CD14-positive monocyte (primary cell): ENCODE measurements at regions not wholly inside any gene's neighbourhood (a gene's known extent, or its start where the extent isn't known, plus 50 kb on each side); places are given as distances from the start of the nearest gene placed in this dataset.

ENCODE experiments used
- DNase-seq, 3 donors: peaks; one replicate each; pipeline ENCODE4 v3.0.0-alpha.2; 2011 to 2022
- H2AFZ ChIP-seq: 2 replicates; pipeline ENCODE4 v1.6.0; 2012; ENCODE audit warnings: mild to moderate bottlenecking, low read depth, low read length, inconsistent platforms; ENCODE audit not compliant: insufficient read depth, poor library complexity, severe bottlenecking
- H3K27ac ChIP-seq, 2 donors: 1 replicate in 1 of 2; 2 replicates in 1 of 2; pipeline ENCODE4 v1.5.1; 2012 to 2013; ENCODE audit warnings: low read length in 2 of 2, control low read depth in 1 of 2, inconsistent platforms in 1 of 2, low read depth in 1 of 2, mild to moderate bottlenecking in 1 of 2
- H3K27me3 ChIP-seq, 2 donors: one replicate each; pipeline versions ENCODE4 v1.6.0 to v1.6.1; 2011 to 2013; ENCODE audit warnings: low read length in 2 of 2; ENCODE audit not compliant: control insufficient read depth in 2 of 2, insufficient read depth in 2 of 2
- H3K36me3 ChIP-seq, 2 donors: replicated peaks in 1 of 2; 1 replicate in 1 of 2; 2 replicates in 1 of 2; pipeline versions ENCODE4 v1.5.1 to v1.6.1; 2012 to 2013; ENCODE audit warnings: low read length in 2 of 2, control low read depth in 1 of 2, inconsistent platforms in 1 of 2, mild to moderate bottlenecking in 1 of 2; ENCODE audit not compliant: insufficient read depth in 2 of 2, control insufficient read depth in 1 of 2
- H3K4me1 ChIP-seq, 2 donors: 1 replicate in 1 of 2; 2 replicates in 1 of 2; pipeline versions ENCODE4 v1.5.1 to v1.6.1; 2012 to 2013; ENCODE audit warnings: low read length in 2 of 2, control low read depth in 1 of 2, inconsistent platforms in 1 of 2, mild to moderate bottlenecking in 1 of 2, moderate library complexity in 1 of 2; ENCODE audit not compliant: insufficient read depth in 2 of 2, control insufficient read depth in 1 of 2
- H3K4me2 ChIP-seq: replicated peaks from 2 replicates; pipeline ENCODE3; 2012; ENCODE audit warnings: low read length, moderate library complexity, mild to moderate bottlenecking; ENCODE audit not compliant: poor library complexity, severe bottlenecking; ENCODE audit errors: extremely low read depth
- H3K4me3 ChIP-seq, 3 experiments: fragments of 200-600 bp in 1 of 3; sonication (generic) in 1 of 3; replicated peaks in 1 of 3; 1 replicate in 2 of 3; 2 replicates in 1 of 3; pipeline ENCODE4 v1.5.1; 2011 to 2013; ENCODE audit warnings: low read length in 3 of 3, mild to moderate bottlenecking in 3 of 3, control low read depth in 2 of 3, low read depth in 2 of 3, inconsistent platforms in 1 of 3, moderate library complexity in 1 of 3
- H3K79me2 ChIP-seq: 2 replicates; pipeline ENCODE4 v1.6.0; 2012; ENCODE audit warnings: mild to moderate bottlenecking, control low read depth, inconsistent platforms, low read length, moderate library complexity; ENCODE audit not compliant: insufficient read depth
- H3K9ac ChIP-seq: 2 replicates; pipeline ENCODE4 v1.6.0; 2017; ENCODE audit warnings: low read length, mild to moderate bottlenecking; ENCODE audit not compliant: insufficient read depth, poor library complexity, severe bottlenecking
- H3K9me3 ChIP-seq, 2 donors: replicated peaks in 1 of 2; 1 replicate in 1 of 2; 2 replicates in 1 of 2; pipeline versions ENCODE4 v1.5.1 to v1.6.1; 2012 to 2013; ENCODE audit warnings: low read length in 2 of 2, control low read depth in 1 of 2; ENCODE audit not compliant: control insufficient read depth in 1 of 2, insufficient read depth in 1 of 2
- H4K20me1 ChIP-seq: 2 replicates; pipeline ENCODE4 v1.6.0; 2012; ENCODE audit warnings: mild to moderate bottlenecking, low read length, control low read depth, moderate library complexity; ENCODE audit not compliant: insufficient read depth
- H3K27ac Mint-ChIP-seq, 7 donors: one replicate each; pipeline ENCODE4 v1.8.0; 2020; ENCODE audit warnings: mild to moderate bottlenecking in 7 of 7, mixed read lengths in 7 of 7, moderate library complexity in 6 of 7, inconsistent platforms in 2 of 7
- H3K27me3 Mint-ChIP-seq, 3 donors: one replicate each; pipeline ENCODE4 v1.8.0; 2021 to 2022; ENCODE audit warnings: low read depth in 3 of 3, mild to moderate bottlenecking in 3 of 3, mixed read lengths in 3 of 3, moderate library complexity in 3 of 3, inconsistent platforms in 1 of 3
- H3K36me3 Mint-ChIP-seq, 2 donors: one replicate each; pipeline ENCODE4 v1.8.0; 2020; ENCODE audit warnings: mixed read lengths in 2 of 2, inconsistent platforms in 1 of 2, mild to moderate bottlenecking in 1 of 2
- H3K4me1 Mint-ChIP-seq: one replicate; pipeline ENCODE4 v1.8.0; 2020; ENCODE audit warnings: mild to moderate bottlenecking, mixed read lengths
- H3K4me3 Mint-ChIP-seq, 2 donors: one replicate each; pipeline ENCODE4 v1.8.0; 2020; ENCODE audit warnings: mild to moderate bottlenecking in 2 of 2, mixed read lengths in 2 of 2, moderate library complexity in 1 of 2
- H3K9me3 Mint-ChIP-seq, 7 donors: one replicate each; pipeline ENCODE4 v1.8.0; 2020 to 2022; ENCODE audit warnings: mixed read lengths in 7 of 7, mild to moderate bottlenecking in 6 of 7, moderate library complexity in 6 of 7, inconsistent platforms in 2 of 7
- WGBS: methylation state at CpG from one replicate; pipeline ENCODE4 v1.1.5; 2013; ENCODE audit warnings: missing lambda C conversion rate; ENCODE audit not compliant: insufficient coverage; 5-methylcytosine and 5-hydroxymethylcytosine counted together
- intact Hi-C, 2 donors: fragments of 100-400 bp; cut with micrococcal nuclease; formaldehyde crosslinking; loops; one replicate each; pipeline versions ENCODE4 v1.15.0 to v1.15.1; 2023
- TF ChIP-seq, protein P1 (sequence below): fragments of 200-600 bp; IDR thresholded peaks from one replicate; pipeline ENCODE4 v1.8.0; 2022; ENCODE audit warnings: antibody characterized with exemption, mild to moderate bottlenecking

DNA sequence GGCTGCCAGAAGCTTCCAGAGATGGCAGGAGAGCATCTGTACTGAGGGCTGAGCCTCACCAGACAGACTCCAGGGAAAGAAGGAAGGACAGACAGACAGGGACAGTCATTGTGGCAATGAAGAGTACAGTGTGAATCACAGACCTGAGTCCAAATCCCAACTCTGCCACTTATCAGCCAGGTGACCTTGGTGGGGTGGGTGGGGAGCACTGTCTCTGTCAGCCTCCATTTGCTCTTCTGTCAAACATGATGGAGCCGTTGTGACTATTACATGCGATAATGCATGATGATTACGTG is 85.9 kb upstream of the FSTL4 start:
- no peaks in the 10 kb centered on the region for H3K4me1 ChIP-seq
- H2AFZ ChIP-seq, result no peak overlapping the region
- WGBS, result 100% methylated on average over 3 of the region's 3 CpGs
- H3K27ac ChIP-seq, result no peak overlapping the region
- H3K36me3 ChIP-seq, result no peaks in the 10 kb centered on the region
- no peaks in the 10 kb centered on the region for H3K4me1 Mint-ChIP-seq
- no peak overlapping the region for H3K4me3 ChIP-seq
- H3K27ac Mint-ChIP-seq, result no peak overlapping the region
- H3K27me3 ChIP-seq, result no peaks in the 10 kb centered on the region
- intact Hi-C loops, result no loop called here
- H3K4me3 Mint-ChIP-seq, result no peak overlapping the region
- H3K79me2 ChIP-seq, result no peaks in the 10 kb centered on the region
- no peaks in the 10 kb centered on the region for H3K36me3 Mint-ChIP-seq
- no peaks in the 10 kb centered on the region for H4K20me1 ChIP-seq
- H3K27me3 Mint-ChIP-seq, result peaks cover 1 to 8% (median 4%) of the 10 kb centered on the region in 3 donors
- H3K9me3 Mint-ChIP-seq, result peaks cover 0 to 4% (median 1%) of the 10 kb centered on the region in 7 donors
- H3K4me2 ChIP-seq, result no peak overlapping the region
- H3K9ac ChIP-seq, result no peak overlapping the region
- TF ChIP-seq, protein P1, sequence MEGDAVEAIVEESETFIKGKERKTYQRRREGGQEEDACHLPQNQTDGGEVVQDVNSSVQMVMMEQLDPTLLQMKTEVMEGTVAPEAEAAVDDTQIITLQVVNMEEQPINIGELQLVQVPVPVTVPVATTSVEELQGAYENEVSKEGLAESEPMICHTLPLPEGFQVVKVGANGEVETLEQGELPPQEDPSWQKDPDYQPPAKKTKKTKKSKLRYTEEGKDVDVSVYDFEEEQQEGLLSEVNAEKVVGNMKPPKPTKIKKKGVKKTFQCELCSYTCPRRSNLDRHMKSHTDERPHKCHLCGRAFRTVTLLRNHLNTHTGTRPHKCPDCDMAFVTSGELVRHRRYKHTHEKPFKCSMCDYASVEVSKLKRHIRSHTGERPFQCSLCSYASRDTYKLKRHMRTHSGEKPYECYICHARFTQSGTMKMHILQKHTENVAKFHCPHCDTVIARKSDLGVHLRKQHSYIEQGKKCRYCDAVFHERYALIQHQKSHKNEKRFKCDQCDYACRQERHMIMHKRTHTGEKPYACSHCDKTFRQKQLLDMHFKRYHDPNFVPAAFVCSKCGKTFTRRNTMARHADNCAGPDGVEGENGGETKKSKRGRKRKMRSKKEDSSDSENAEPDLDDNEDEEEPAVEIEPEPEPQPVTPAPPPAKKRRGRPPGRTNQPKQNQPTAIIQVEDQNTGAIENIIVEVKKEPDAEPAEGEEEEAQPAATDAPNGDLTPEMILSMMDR, result no peak
- DNase-seq, result no peak
- H3K9me3 ChIP-seq, result no peaks in the 10 kb centered on the region

DNA sequence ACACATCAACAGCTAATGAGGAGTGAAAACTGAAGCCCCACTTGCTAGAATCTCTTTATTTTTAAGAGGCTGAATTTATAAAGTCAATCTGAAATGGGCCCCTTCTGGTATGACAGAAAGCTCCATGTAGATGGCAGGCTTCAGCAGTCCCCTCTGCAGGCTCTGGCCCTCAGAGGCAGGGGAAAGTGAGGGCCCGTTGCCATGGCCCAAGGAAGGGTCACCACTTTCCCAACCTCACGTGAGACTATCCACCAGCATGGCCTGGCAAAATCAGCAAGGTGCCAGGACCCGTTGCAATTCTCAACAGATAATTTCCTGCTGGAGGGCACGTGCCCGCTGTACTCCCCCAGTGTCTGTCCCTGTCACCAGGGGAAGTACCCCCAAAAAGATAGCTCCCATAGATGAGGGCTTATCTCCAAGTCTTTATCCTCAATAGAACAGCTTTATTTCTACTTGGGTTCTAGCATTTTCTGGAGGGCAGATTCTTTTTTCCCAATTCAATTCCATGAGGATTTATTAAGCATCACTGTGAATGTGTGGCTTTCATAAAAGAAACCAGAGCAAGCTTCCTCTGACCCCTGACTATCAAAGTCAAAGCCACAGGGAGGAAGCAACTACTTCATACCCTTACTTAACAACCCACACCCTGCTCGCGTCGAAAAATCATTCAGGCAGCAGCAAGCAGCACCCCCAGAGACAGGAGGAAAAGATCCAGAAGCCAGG is 85.4 kb upstream of the FSTL4 start:
- Histone ChIP-seq H3K4me2 (no peak overlapping the region), H3K36me3 (no peaks in the 10 kb centered on the region), H4K20me1 (no peaks in the 10 kb centered on the region), H3K4me1 (no peaks in the 10 kb centered on the region), H2AFZ (no peak overlapping the region), H3K79me2 (no peaks in the 10 kb centered on the region), H3K9ac (no peak overlapping the region), H3K4me3 (no peak overlapping the region), H3K9me3 (no peaks in the 10 kb centered on the region), H3K27ac (no peak overlapping the region), H3K27me3 (no peaks in the 10 kb centered on the region)
- intact Hi-C loops, result no loop called here
- 49% methylated on average over 8 of the region's 8 CpGs for WGBS
- H3K27ac Mint-ChIP-seq, result no peak overlapping the region
- H3K4me1 Mint-ChIP-seq, result no peaks in the 10 kb centered on the region
- H3K9me3 Mint-ChIP-seq, result peaks cover 0 to 5% (median 1%) of the 10 kb centered on the region in 7 donors
- H3K4me3 Mint-ChIP-seq, result no peak overlapping the region
- DNase-seq, result no peak
- peaks cover 1 to 6% (median 4%) of the 10 kb centered on the region in 3 donors for H3K27me3 Mint-ChIP-seq
- TF ChIP-seq, protein P1, result no peak
- no peaks in the 10 kb centered on the region for H3K36me3 Mint-ChIP-seq
